ENCODE measurements at regions not wholly inside any gene's neighbourhood (a gene's known extent, or its start where the extent isn't known, plus 50 kb on each side); places are given as distances from the start of the nearest gene placed in this dataset.

DNA sequence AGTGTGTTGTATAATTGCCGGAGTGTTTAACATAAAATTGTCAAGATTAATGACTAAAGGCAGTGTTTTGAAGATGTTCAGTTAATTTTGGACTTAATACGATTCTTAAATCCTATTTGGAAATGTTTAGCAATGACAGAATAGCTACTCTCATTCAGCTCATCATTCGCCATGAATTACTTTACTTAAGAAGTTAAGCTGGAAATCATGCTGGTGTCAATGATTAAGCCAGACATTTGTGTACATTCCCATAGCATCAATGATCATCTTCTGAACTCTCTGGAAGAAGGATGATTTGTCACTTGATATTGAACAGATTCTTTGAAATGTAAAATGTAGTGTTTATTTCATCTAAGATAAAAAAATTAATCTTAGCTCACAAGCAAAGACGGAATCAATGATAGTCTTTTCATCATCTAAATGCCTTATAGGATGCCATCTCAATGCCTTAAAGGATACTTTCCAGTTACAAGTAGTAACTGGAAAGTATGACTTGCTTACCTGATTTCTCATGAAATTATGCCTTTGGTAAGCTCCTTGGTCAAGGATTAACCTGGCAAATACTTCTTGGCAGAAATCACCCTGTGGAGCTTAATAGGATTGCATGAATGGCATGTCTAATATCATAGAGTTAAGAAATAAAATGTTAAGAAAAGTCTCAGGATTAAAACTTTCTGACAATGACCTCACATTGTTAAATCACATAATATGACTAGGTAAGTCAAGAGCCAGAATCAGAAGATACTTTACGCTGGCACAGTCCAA lies 515.5 kb upstream of the AGA start (continued):
- TF ChIP-seq, protein P1, sequence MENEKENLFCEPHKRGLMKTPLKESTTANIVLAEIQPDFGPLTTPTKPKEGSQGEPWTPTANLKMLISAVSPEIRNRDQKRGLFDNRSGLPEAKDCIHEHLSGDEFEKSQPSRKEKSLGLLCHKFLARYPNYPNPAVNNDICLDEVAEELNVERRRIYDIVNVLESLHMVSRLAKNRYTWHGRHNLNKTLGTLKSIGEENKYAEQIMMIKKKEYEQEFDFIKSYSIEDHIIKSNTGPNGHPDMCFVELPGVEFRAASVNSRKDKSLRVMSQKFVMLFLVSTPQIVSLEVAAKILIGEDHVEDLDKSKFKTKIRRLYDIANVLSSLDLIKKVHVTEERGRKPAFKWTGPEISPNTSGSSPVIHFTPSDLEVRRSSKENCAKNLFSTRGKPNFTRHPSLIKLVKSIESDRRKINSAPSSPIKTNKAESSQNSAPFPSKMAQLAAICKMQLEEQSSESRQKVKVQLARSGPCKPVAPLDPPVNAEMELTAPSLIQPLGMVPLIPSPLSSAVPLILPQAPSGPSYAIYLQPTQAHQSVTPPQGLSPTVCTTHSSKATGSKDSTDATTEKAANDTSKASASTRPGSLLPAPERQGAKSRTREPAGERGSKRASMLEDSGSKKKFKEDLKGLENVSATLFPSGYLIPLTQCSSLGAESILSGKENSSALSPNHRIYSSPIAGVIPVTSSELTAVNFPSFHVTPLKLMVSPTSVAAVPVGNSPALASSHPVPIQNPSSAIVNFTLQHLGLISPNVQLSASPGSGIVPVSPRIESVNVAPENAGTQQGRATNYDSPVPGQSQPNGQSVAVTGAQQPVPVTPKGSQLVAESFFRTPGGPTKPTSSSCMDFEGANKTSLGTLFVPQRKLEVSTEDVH (IDR thresholded peaks at IDR 0.05; ENCODE audit: low read depth, partially characterized antibody), result no peak

DNA sequence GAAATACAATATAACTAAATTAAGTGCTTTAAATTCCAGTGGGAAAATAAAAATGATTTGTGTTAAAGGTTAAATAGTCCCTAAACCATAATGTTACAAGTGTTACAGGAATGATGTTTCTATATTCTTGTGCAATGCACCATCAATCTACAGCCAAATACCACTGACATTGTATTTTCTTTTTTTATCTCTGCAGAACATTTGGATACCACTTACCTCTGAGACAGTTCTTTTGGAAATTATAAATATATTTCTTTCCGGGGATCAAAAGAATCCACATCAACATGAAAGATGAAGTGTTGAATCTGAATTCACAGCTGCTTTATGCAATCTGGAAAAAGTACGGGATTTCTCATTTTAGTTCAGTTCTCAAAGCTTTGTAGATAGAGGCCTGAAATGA lies 518.3 kb upstream of the AGA start:
- FAIRE-seq (no peak), DNase-seq (ENCODE audit: low read depth, low spot score) (no peak), ATAC-seq (no peak)
- CTCF ChIA-PET, result interaction anchor here (0.9 kb wide), 1 partner anchor 79 kb away, joined by 3 read pairs; no protein-coding TSS in a partner anchor
- H3K4me3 ChIP-seq, result no peak overlapping the region
- no peaks in the 10 kb centered on the region for H3K27me3 ChIP-seq (replicated peaks in 1 of 2; ENCODE audit: control insufficient read depth in 2 of 2, insufficient read depth in 2 of 2, low read length in 1 of 2)
- no peaks in the 10 kb centered on the region for H4K20me1 ChIP-seq (ENCODE audit: control insufficient read depth, insufficient read depth)
- TF ChIP-seq SUZ12 (IDR thresholded peaks at IDR 0.05; ENCODE audit: unreplicated experiment) (no peak), ZNF622 (IDR thresholded peaks at IDR 0.05) (no peak), RELA (IDR thresholded peaks at IDR 0.05; ENCODE audit: borderline replicate concordance, partially characterized antibody) (no peak), PML (IDR thresholded peaks at IDR 0.05; ENCODE audit: low read length) (no peak), SMARCA5 (IDR thresholded peaks at IDR 0.05) (no peak), CREM (IDR thresholded peaks at IDR 0.05; ENCODE audit: low read depth) (no peak)
- TF ChIP-seq, protein P2, sequence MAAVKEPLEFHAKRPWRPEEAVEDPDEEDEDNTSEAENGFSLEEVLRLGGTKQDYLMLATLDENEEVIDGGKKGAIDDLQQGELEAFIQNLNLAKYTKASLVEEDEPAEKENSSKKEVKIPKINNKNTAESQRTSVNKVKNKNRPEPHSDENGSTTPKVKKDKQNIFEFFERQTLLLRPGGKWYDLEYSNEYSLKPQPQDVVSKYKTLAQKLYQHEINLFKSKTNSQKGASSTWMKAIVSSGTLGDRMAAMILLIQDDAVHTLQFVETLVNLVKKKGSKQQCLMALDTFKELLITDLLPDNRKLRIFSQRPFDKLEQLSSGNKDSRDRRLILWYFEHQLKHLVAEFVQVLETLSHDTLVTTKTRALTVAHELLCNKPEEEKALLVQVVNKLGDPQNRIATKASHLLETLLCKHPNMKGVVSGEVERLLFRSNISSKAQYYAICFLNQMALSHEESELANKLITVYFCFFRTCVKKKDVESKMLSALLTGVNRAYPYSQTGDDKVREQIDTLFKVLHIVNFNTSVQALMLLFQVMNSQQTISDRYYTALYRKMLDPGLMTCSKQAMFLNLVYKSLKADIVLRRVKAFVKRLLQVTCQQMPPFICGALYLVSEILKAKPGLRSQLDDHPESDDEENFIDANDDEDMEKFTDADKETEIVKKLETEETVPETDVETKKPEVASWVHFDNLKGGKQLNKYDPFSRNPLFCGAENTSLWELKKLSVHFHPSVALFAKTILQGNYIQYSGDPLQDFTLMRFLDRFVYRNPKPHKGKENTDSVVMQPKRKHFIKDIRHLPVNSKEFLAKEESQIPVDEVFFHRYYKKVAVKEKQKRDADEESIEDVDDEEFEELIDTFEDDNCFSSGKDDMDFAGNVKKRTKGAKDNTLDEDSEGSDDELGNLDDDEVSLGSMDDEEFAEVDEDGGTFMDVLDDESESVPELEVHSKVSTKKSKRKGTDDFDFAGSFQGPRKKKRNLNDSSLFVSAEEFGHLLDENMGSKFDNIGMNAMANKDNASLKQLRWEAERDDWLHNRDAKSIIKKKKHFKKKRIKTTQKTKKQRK (IDR thresholded peaks at IDR 0.05; ENCODE audit: low read depth, low read length), result no peak
- TF ChIP-seq, protein P3, sequence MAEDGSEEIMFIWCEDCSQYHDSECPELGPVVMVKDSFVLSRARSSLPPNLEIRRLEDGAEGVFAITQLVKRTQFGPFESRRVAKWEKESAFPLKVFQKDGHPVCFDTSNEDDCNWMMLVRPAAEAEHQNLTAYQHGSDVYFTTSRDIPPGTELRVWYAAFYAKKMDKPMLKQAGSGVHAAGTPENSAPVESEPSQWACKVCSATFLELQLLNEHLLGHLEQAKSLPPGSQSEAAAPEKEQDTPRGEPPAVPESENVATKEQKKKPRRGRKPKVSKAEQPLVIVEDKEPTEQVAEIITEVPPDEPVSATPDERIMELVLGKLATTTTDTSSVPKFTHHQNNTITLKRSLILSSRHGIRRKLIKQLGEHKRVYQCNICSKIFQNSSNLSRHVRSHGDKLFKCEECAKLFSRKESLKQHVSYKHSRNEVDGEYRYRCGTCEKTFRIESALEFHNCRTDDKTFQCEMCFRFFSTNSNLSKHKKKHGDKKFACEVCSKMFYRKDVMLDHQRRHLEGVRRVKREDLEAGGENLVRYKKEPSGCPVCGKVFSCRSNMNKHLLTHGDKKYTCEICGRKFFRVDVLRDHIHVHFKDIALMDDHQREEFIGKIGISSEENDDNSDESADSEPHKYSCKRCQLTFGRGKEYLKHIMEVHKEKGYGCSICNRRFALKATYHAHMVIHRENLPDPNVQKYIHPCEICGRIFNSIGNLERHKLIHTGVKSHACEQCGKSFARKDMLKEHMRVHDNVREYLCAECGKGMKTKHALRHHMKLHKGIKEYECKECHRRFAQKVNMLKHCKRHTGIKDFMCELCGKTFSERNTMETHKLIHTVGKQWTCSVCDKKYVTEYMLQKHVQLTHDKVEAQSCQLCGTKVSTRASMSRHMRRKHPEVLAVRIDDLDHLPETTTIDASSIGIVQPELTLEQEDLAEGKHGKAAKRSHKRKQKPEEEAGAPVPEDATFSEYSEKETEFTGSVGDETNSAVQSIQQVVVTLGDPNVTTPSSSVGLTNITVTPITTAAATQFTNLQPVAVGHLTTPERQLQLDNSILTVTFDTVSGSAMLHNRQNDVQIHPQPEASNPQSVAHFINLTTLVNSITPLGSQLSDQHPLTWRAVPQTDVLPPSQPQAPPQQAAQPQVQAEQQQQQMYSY (CRISPR knock-in tag; IDR thresholded peaks at IDR 0.05), result no peak
- TF ChIP-seq, protein P4, sequence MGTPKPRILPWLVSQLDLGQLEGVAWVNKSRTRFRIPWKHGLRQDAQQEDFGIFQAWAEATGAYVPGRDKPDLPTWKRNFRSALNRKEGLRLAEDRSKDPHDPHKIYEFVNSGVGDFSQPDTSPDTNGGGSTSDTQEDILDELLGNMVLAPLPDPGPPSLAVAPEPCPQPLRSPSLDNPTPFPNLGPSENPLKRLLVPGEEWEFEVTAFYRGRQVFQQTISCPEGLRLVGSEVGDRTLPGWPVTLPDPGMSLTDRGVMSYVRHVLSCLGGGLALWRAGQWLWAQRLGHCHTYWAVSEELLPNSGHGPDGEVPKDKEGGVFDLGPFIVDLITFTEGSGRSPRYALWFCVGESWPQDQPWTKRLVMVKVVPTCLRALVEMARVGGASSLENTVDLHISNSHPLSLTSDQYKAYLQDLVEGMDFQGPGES (IDR thresholded peaks at IDR 0.05), result no peak
- in situ Hi-C loops (cut with MboI), result no loop called here
- BruUV-seq (replicated peaks), result no TSS peak
- no peak overlapping the region for H3K9ac ChIP-seq (ENCODE audit: control insufficient read depth, insufficient read depth, low read length)
- no peaks in the 10 kb centered on the region for H3K4me1 ChIP-seq (ENCODE audit: control insufficient read depth, insufficient read depth, low read length)
- no peak overlapping the region for H2AFZ ChIP-seq (ENCODE audit: control insufficient read depth, low read depth, low read length)
- SMC1A ChIA-PET (ENCODE audit: uncharacterized antibody, unreplicated experiment), result no interaction called here
- H3K9me3 ChIP-seq (replicated peaks; ENCODE audit: control insufficient read depth, insufficient read depth, low read length), result no peaks in the 10 kb centered on the region
- no peak overlapping the region for H3K4me2 ChIP-seq (ENCODE audit: control insufficient read depth, insufficient read depth)
- WGBS (ENCODE audit: insufficient coverage, insufficient replicate concordance, low lambda C conversion rate, missing lambda C conversion rate), result 11% methylated on average over 2 of the region's 2 CpGs
- intact Hi-C loops (cut with micrococcal nuclease; ENCODE audit: unreplicated experiment), result no loop called here
- no peaks in the 10 kb centered on the region for H3K79me2 ChIP-seq (ENCODE audit: control insufficient read depth, insufficient read depth, low read length)
- no peaks in the 10 kb centered on the region for H3K36me3 ChIP-seq (ENCODE audit: control insufficient read depth in 2 of 2, insufficient read depth in 2 of 2, low read length in 1 of 2)
- RAD21 ChIA-PET (ENCODE audit: unreplicated experiment), result no interaction called here
- POLR2A ChIA-PET, result no interaction called here
- no peak overlapping the region for H3K27ac ChIP-seq (ENCODE audit: control insufficient read depth, insufficient read depth)

All from GM12878 (cell line).